Nephron progenitor cell (in vitro differentiated cells): ENCODE measurements at regions not wholly inside any gene's neighbourhood (a gene's known extent, or its start where the extent isn't known, plus 50 kb on each side); places are given as distances from the start of the nearest gene placed in this dataset.

Experiments
- DNase-seq: peaks from one replicate; pipeline ENCODE4 v3.0.0; 2021
- H3K27ac Mint-ChIP-seq: 2 replicates; pipeline ENCODE4 v1.8.0; 2021; ENCODE audit warnings: mild to moderate bottlenecking, moderate library complexity, mixed read lengths
- H3K27me3 Mint-ChIP-seq: 2 replicates; pipeline ENCODE4 v1.8.0; 2021; ENCODE audit warnings: mild to moderate bottlenecking, low read depth, mixed read lengths; ENCODE audit not compliant: poor library complexity
- H3K36me3 Mint-ChIP-seq: 2 replicates; pipeline ENCODE4 v1.8.0; 2021; ENCODE audit warnings: low read depth, mixed read lengths
- H3K4me1 Mint-ChIP-seq: 2 replicates; pipeline ENCODE4 v1.8.0; 2021; ENCODE audit warnings: mixed read lengths
- H3K4me3 Mint-ChIP-seq: 2 replicates; pipeline ENCODE4 v1.8.0; 2021; ENCODE audit warnings: mild to moderate bottlenecking, moderate library complexity, mixed read lengths
- H3K9me3 Mint-ChIP-seq: 2 replicates; pipeline ENCODE4 v1.8.0; 2021; ENCODE audit warnings: mild to moderate bottlenecking, moderate library complexity, mixed read lengths
- TF ChIP-seq, protein P1 (sequence below): fragments of 200-600 bp; sonication (generic); IDR thresholded peaks from 2 replicates; pipeline ENCODE4 v1.5.0; 2021; ENCODE audit warnings: antibody characterized with exemption

DNA sequence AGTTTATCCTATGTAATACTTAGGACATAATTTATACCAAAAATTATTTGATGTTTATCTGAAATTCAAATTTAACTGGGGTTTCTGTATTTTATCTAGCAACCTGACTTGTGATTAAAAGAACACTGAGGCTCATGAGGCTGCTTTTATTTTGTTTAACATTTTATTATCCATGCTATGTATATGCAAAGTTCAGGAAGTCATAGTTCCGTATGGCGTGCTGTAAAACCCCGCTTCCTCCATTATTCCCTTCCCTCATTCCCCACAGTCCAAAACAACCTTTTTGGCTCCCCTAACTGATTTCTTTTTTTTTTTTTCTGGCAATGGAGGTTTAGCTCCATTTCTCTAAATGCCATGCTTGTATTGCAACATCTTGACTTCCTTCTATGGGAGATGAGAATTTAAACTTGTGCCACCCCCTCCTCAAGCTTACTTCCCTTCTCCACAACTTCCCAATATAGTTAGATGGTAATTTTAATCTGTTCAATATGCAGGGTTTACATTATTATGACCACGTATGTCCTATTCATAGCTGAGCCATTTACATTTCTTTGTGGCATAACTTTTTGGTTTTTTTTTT lies 138.0 kb upstream of the DNAH14 start:
- H3K4me3 Mint-ChIP-seq: no peak overlapping the region
- H3K27ac Mint-ChIP-seq: no peak overlapping the region
- H3K4me1 Mint-ChIP-seq: no peaks in the 10 kb centered on the region
- no peak for DNase-seq
- H3K9me3 Mint-ChIP-seq: peaks cover 4% of the 10 kb centered on the region
- no peaks in the 10 kb centered on the region for H3K36me3 Mint-ChIP-seq
- TF ChIP-seq, protein P1, sequence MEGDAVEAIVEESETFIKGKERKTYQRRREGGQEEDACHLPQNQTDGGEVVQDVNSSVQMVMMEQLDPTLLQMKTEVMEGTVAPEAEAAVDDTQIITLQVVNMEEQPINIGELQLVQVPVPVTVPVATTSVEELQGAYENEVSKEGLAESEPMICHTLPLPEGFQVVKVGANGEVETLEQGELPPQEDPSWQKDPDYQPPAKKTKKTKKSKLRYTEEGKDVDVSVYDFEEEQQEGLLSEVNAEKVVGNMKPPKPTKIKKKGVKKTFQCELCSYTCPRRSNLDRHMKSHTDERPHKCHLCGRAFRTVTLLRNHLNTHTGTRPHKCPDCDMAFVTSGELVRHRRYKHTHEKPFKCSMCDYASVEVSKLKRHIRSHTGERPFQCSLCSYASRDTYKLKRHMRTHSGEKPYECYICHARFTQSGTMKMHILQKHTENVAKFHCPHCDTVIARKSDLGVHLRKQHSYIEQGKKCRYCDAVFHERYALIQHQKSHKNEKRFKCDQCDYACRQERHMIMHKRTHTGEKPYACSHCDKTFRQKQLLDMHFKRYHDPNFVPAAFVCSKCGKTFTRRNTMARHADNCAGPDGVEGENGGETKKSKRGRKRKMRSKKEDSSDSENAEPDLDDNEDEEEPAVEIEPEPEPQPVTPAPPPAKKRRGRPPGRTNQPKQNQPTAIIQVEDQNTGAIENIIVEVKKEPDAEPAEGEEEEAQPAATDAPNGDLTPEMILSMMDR: no peak
- H3K27me3 Mint-ChIP-seq: peaks cover 6% of the 10 kb centered on the region

- H3K4me1 Mint-ChIP-seq: peaks cover 3% of the 10 kb centered on the region
- DNase-seq: no peak
- TF ChIP-seq, protein P1: no peak
- peaks cover 5% of the 10 kb centered on the region for H3K9me3 Mint-ChIP-seq
- H3K36me3 Mint-ChIP-seq: no peaks in the 10 kb centered on the region
- no peak overlapping the region for H3K27ac Mint-ChIP-seq
- H3K27me3 Mint-ChIP-seq: peaks cover 12% of the 10 kb centered on the region
- no peak overlapping the region for H3K4me3 Mint-ChIP-seq
These were observed 133.9 kb upstream of the DNAH14 start for GRCh38 chr1:224795591-224795990.

DNA sequence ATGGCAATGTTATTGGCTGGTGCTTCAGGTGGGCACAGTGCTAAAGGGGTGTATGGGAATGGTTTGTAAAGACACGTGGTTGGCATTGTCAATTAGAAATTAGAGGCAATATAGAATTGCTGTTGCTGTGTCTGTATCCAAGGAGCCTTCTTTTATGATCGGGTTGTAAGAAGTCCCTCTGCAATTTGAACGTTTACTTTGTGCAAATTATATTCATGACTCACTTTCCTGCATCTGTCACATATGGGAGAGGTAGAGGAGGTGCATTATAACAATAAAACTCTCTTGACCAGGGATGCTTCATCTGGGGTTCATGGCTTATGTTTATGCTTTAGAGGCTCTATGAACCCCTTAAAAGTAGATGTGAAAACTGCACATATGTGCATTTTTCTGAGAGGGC lies 130.4 kb upstream of the DNAH14 start:
- Mint-ChIP-seq H3K9me3 (peaks cover 5% of the 10 kb centered on the region), H3K27me3 (peaks cover 12% of the 10 kb centered on the region), H3K27ac (no peak overlapping the region), H3K4me3 (no peak overlapping the region), H3K36me3 (no peaks in the 10 kb centered on the region), H3K4me1 (peaks cover 18% of the 10 kb centered on the region)
- TF ChIP-seq, protein P1: no peak
- DNase-seq: no peak

DNA sequence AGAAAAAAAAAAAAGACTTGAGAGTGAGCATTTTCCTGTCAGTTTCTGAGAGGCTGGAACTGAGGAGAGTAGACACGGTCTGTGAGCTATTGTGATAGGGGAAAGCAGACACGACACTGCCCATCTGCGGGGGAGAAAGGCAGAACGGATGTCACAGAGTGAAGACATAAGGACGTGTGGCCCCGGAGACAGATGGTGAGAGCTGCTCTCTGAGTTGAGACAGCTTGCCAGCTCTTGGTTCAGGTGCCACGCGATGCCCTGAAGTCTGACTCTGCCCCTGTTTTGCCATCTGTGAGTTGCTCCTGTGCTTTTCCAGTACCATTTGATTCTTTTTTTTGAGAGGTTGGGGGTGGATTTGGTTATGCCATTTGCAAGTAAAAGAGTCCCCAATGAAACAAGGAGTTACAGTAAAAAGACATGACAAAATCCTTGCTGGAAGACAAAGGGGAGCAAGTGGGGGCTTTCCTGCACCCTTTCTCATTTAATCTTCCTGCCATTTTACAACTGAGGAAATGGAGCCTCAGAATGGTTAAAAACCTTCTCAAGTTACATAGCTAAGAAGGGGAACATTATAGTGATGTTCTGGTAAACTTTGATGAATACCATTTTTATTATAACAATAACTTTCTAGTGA lies 128.9 kb upstream of the DNAH14 start:
- Mint-ChIP-seq H3K36me3 (no peaks in the 10 kb centered on the region), H3K4me3 (no peak overlapping the region), H3K9me3 (peaks cover 5% of the 10 kb centered on the region), H3K4me1 (peaks cover 25% of the 10 kb centered on the region), H3K27ac (no peak overlapping the region), H3K27me3 (peaks cover 9% of the 10 kb centered on the region)
- TF ChIP-seq, protein P1: no peak
- no peak for DNase-seq

- no peak overlapping the region for H3K4me3 Mint-ChIP-seq
- TF ChIP-seq, protein P1: no peak
- H3K36me3 Mint-ChIP-seq: no peaks in the 10 kb centered on the region
- H3K27me3 Mint-ChIP-seq: peaks cover 9% of the 10 kb centered on the region
- peaks cover 5% of the 10 kb centered on the region for H3K9me3 Mint-ChIP-seq
- peak overlapping the region; percentile 26 for H3K27ac Mint-ChIP-seq
- peaks cover 25% of the 10 kb centered on the region for H3K4me1 Mint-ChIP-seq
- DNase-seq: no peak
These were observed 127.5 kb upstream of the DNAH14 start for GRCh38 chr1:224801844-224802490.
